ENCODE measurements at regions not wholly inside any gene's neighbourhood (a gene's known extent, or its start where the extent isn't known, plus 50 kb on each side); places are given as distances from the start of the nearest gene placed in this dataset.

DNA sequence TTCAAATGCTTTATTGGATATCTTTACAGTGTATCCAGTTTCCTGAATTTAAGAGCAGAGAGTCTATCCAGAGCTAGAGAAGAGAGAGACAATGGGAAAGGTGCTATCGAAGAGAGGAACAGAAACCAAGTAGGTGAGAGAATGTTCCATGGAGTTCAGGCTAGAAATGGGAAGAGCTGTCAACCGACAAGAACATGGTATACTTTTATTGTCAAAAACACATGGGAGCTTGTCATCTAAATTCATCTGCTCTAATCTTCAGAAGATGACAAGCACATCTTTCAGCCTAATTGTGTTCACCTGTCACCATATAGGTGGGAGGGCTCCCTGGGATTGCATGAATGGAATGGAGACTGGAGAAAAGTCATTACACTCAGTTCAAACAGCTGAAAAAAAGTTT is 690.4 kb upstream of the LRATD1 start:
- H3K36me3 Mint-ChIP-seq (ENCODE audit: low read depth): no peaks in the 10 kb centered on the region
- no peaks in the 10 kb centered on the region for H3K27me3 Mint-ChIP-seq
- ChIA-PET POLR2A (no interaction called here), CTCF (no interaction called here)
- no peak overlapping the region for H3K27ac Mint-ChIP-seq
- no peak for ATAC-seq
- TF ChIP-seq, protein P1, sequence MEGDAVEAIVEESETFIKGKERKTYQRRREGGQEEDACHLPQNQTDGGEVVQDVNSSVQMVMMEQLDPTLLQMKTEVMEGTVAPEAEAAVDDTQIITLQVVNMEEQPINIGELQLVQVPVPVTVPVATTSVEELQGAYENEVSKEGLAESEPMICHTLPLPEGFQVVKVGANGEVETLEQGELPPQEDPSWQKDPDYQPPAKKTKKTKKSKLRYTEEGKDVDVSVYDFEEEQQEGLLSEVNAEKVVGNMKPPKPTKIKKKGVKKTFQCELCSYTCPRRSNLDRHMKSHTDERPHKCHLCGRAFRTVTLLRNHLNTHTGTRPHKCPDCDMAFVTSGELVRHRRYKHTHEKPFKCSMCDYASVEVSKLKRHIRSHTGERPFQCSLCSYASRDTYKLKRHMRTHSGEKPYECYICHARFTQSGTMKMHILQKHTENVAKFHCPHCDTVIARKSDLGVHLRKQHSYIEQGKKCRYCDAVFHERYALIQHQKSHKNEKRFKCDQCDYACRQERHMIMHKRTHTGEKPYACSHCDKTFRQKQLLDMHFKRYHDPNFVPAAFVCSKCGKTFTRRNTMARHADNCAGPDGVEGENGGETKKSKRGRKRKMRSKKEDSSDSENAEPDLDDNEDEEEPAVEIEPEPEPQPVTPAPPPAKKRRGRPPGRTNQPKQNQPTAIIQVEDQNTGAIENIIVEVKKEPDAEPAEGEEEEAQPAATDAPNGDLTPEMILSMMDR (IDR thresholded peaks at IDR 0.05): no peak
- peaks cover 12% of the 10 kb centered on the region for H3K9me3 Mint-ChIP-seq
- no peaks in the 10 kb centered on the region for H3K4me1 Mint-ChIP-seq (ENCODE audit: low read depth)
- DNase-seq: no peak
- no peak overlapping the region for H3K4me3 Mint-ChIP-seq
- intact Hi-C loops (cut with micrococcal nuclease): no loop called here

GRCh38 chr2:13950761-13951160 is 681.8 kb upstream of the LRATD1 start:
- Mint-ChIP-seq H3K9me3 (peaks cover 3% of the 10 kb centered on the region), H3K27ac (no peak overlapping the region), H3K4me1 (ENCODE audit: low read depth) (no peaks in the 10 kb centered on the region), H3K4me3 (no peak overlapping the region), H3K27me3 (no peaks in the 10 kb centered on the region), H3K36me3 (ENCODE audit: low read depth) (no peaks in the 10 kb centered on the region)
- ChIA-PET POLR2A (no interaction called here), CTCF (no interaction called here)
- DNase-seq (no peak), ATAC-seq (no peak)
- intact Hi-C loops (cut with micrococcal nuclease): no loop called here
- TF ChIP-seq, protein P1 (IDR thresholded peaks at IDR 0.05): no peak

DNA sequence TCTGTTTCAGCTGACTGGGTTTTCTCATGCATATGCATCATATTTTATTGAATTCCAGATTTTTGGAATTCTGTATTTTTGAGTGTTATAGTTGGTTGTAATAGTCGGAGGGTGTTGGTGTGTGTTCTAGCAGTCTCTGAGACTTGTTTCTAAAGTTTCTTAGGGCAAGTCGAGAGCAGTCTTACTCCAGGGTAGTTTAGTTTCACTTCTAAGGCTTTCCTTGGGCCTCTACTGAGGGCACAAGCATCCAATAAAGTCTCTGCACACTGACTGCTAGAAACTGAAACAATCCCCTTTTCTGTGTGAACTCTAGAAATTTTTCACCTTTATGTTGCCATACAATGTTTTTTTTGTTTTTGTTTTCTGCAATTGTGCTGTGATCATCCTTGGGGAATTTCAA is 663.7 kb upstream of the LRATD1 start:
- TF ChIP-seq, protein P1 (IDR thresholded peaks at IDR 0.05): no peak

GRCh38 chr2:13986119-13986720 is 646.3 kb upstream of the LRATD1 start:
- ChIA-PET CTCF (no interaction called here), POLR2A (no interaction called here)
- no peak for DNase-seq
- Mint-ChIP-seq H3K27me3 (no peaks in the 10 kb centered on the region), H3K9me3 (peaks cover 11% of the 10 kb centered on the region), H3K4me1 (ENCODE audit: low read depth) (no peaks in the 10 kb centered on the region), H3K36me3 (ENCODE audit: low read depth) (no peaks in the 10 kb centered on the region), H3K4me3 (no peak overlapping the region), H3K27ac (no peak overlapping the region)
- intact Hi-C loops (cut with micrococcal nuclease): no loop called here
- TF ChIP-seq, protein P1 (IDR thresholded peaks at IDR 0.05): no peak
- ATAC-seq: no peak

More for the DNA sequence above, 663.7 kb upstream of the LRATD1 start:
- Mint-ChIP-seq H3K27me3 (no peaks in the 10 kb centered on the region), H3K4me1 (ENCODE audit: low read depth) (no peaks in the 10 kb centered on the region), H3K36me3 (ENCODE audit: low read depth) (no peaks in the 10 kb centered on the region), H3K4me3 (no peak overlapping the region), H3K27ac (no peak overlapping the region), H3K9me3 (peaks cover 3% of the 10 kb centered on the region)
- no peak for ATAC-seq
- no peak for DNase-seq
- POLR2A ChIA-PET: no interaction called here
- CTCF ChIA-PET: no interaction called here
- intact Hi-C loops (cut with micrococcal nuclease): no loop called here

GRCh38 chr2:13996527-13996926 is 636.0 kb upstream of the LRATD1 start:
- no peaks in the 10 kb centered on the region for H3K36me3 Mint-ChIP-seq (ENCODE audit: low read depth)
- DNase-seq (no peak), ATAC-seq (no peak)
- no peaks in the 10 kb centered on the region for H3K4me1 Mint-ChIP-seq (ENCODE audit: low read depth)
- no peak overlapping the region for H3K4me3 Mint-ChIP-seq
- intact Hi-C loops (cut with micrococcal nuclease): no loop called here
- no peak overlapping the region for H3K27ac Mint-ChIP-seq
- TF ChIP-seq, protein P1 (IDR thresholded peaks at IDR 0.05): no peak
- ChIA-PET CTCF (no interaction called here), POLR2A (no interaction called here)
- H3K9me3 Mint-ChIP-seq: peaks cover 18% of the 10 kb centered on the region
- H3K27me3 Mint-ChIP-seq: no peaks in the 10 kb centered on the region

Measured in activated CD8-positive, alpha-beta T cell treated with anti-CD3 and anti-CD28 coated beads for 36 hours (primary cell).